NK-92 (cell line): ENCODE measurements at regions not wholly inside any gene's neighbourhood (a gene's known extent, or its start where the extent isn't known, plus 50 kb on each side); places are given as distances from the start of the nearest gene placed in this dataset.

Experiments used
- DNase-seq: peaks from one replicate; lab custom pipeline; 2025; ENCODE audit not compliant: unreplicated experiment; lab: John Stamatoyannopoulos, UW

GRCh38 chr15:26376243-26376642, 396.6 kb downstream of the GABRB3 start:
- DNase-seq: no peak

DNA sequence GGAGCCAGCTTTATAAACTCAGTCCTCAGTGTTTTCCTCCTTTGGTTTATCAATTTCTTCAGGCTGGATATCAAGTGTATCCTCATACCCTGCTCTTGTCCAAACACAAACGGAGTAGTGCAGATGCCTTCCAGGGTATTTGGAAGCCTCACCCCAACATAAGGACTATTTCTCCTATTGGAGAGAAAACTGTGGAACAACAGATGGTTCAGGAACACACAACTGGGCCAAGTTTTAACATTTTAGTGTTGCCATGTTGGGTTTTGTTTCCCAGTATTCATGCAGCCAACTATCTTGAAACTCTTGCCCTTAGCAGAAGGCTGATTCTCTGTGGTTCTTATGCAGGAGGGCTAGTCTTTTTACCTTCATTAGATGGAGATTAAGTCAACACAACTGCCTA, 398.1 kb downstream of the GABRB3 start:
- DNase-seq: no peak

- DNase-seq: no peak
These were observed 400.2 kb downstream of the GABRB3 start for GRCh38 chr15:26372706-26373105.

DNA sequence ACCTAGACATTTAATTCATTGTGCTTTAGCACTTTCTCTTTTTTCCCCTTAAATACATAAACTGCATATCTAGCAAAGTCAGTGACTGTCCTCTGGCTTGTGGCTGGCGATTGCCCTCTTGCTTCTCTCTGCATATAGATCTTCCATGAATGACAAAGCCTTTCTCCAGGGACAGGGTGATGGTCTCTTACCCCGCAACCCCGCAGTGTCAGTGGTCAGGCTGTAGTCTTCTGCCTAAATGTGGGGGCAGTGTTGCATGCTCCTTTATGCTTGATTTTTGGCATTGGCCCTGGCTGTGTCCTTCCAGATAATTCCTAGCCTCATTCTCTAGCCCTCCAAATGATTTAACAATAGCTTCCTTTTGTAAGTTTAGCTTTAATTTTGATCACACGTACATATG, 407.8 kb downstream of the GABRB3 start:
- no peak for DNase-seq

DNA sequence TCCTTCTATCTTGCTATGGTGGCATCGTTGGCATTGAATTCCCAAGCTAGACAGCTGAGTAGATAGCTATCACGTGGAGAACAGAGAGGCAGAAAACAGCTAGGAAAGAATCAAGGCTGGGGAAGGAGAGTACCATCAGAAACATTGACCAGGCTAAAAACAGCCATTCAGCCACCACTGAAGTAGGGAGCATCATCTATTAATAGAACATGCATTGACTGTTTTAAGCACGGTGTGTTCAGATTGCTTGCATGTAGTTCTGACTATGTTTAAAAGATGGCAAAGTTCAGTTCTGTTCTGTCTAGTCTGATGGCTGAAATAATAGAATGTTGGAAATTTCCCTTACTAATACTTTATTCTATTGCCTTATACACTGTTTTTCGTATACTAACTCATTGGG, 413.0 kb downstream of the GABRB3 start:
- no peak for DNase-seq

DNA sequence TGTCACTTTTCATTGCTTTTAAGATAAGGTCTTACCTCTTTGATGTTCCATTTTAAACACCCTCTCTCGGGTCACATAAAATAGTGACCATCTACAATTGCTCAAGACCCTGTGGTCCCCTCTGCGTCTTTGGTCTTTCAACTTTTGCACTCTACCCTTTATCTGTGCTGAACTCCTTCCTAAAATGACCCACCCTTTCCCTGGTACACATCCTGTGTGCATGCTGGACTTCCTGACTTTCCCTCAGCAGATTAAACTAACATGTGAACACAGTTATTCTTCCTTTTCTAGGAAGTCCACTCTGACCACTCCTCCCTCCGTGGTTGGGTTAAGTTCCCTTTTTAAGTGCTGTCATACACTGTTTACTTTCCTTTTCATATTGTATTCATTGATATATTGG, 414.2 kb downstream of the GABRB3 start:
- no peak for DNase-seq

- no peak for DNase-seq
These were observed 415.2 kb downstream of the GABRB3 start for GRCh38 chr15:26357653-26358052.

DNA sequence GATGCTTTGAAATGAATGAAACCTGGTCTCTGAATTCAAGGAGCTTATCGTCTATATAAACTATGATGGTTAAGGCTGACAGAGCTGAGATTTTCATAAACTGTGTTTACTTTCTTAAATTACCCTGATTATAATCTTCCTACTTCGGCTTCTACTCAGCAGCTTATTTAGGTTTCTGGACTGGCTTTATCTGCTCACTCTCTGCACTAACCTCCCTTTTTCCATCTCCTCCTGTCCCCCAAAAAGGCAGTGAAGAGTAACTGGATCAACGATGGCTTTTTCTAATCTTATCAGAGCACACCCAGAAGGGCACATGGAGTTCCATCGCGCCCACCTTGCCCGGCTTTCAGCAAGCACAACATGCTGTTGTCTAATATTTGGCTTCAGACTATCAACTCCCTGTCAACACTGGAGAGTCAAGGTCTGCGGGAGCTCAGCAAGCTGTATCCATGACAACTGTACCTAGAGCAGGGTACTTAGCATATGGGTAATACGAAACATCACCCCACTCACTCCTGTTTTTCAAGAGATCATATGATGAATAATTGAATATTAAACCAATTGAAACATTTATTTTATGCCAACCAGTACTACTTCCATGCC, 417.3 kb downstream of the GABRB3 start:
- no peak for DNase-seq

DNA sequence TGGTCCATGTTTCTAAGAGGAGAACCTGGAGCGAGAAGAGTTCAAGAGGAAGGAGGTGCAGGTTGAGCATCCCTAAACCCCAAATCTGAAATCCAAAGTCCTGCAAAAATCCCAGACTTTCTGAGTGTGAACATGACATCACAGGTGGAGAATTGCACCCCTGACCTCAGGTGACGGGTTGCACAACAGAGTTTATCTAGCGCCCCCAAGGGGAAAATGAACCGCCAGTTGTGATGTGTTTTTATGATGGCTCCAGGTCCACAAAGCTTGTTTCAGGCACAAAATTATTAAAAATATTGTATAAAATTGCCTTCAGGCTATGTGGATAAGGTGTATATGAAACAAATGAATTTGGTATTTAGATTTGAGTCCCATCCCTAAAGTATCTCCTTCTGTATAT, 420.0 kb downstream of the GABRB3 start:
- DNase-seq: no peak

GRCh38 chr15:26352406-26352805, 420.5 kb downstream of the GABRB3 start:
- DNase-seq: no peak

DNA sequence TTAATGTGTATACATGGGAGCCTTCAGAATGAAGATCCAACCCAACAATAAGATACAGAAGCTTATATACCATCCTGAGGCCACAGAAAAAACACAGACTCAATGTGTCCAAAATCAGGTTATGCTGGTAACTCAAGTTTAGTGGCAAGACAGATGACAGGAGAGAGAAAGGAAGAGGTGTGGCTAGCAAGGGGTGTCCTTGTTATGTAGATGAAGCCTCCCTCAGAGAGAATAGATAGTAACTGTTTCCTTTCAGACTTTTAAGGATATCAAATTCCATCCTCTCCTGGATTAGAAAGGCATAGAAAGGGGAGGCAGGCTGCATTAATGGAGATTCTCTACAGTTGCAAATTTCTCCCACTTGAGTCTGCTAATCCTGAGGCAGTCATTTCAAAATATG, 447.4 kb downstream of the GABRB3 start:
- DNase-seq: no peak

- no peak for DNase-seq
These were observed 449.3 kb downstream of the GABRB3 start for GRCh38 chr15:26323566-26323965.

- no peak for DNase-seq
These were observed 454.2 kb downstream of the GABRB3 start for GRCh38 chr15:26318689-26319088.

- DNase-seq: no peak
These were observed 451.4 kb upstream of the ATP10A start for GRCh38 chr15:26314577-26314976.

DNA sequence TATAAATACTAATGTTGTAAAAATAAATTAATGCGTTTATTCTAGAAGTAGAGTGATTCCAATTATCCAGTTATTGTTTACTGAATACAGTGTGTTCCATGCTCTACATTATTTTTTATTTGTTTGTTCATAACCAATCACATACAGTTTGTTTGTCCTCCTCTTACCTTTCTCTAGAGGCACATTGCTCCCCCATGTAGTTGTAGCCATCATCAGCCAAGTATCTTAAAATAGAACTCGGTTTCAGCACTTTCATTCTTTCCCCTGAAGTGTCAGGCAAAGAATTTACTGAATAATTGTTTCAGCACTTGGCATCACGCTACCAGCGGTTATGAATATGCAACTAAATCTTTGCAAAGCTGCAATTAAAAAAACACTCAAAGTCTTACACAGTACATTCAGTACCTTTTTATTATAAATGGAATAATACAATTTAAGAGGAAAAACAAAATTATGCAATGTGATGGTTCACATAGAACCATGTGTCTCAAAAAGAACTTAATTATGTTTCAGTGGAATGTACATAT, 448.6 kb upstream of the ATP10A start:
- DNase-seq: no peak

DNA sequence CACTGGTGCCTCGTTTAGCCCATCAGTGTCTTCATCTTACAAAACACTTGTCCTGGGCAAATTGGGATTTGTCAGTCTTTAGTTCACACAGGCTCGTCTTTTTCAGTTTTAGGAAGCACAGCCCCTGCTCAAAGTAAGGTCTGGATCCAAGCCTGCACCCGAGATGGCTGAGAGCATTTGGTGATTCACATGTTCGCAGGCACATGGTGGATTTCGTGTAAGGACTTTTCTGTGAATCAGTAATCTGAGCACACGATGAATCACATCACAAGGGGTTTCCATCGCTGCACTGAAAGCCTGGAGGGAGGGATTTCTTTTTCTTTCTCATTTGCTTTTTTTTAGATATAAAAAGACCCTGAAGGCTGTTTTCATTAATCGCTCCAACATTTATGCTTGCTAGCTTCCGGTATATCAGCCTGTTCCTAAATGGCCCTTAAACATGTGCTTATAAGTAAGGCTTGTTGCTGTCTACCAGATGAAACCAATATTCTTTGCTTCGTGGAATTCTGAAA, 435.6 kb upstream of the ATP10A start:
- DNase-seq: no peak

GRCh38 chr15:26298010-26298658, 435.0 kb upstream of the ATP10A start:
- no peak for DNase-seq

GRCh38 chr15:26295336-26296085, 432.4 kb upstream of the ATP10A start:
- no peak for DNase-seq

GRCh38 chr15:26294059-26294689, 431.0 kb upstream of the ATP10A start:
- no peak for DNase-seq

DNA sequence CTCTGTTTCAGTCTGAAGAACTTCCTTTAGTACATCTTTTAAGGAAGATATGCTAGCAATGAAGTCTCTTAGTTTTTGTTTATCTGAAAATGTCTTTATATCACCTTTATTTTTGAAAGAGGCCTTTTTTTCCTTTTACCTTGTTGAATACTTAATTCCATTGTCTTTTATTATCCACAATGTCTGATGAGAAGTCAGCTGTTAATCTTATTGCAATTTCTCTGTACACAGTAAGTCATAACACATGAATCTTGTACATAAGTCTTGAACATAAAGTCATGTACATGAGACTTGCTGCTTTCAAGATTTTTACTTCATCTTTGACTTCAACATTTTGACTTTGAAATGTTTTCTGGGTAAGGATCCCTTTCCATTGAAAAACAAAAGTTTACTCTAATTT, 424.3 kb upstream of the ATP10A start:
- no peak for DNase-seq

GRCh38 chr15:26280281-26280680, 417.2 kb upstream of the ATP10A start:
- DNase-seq: no peak

DNA sequence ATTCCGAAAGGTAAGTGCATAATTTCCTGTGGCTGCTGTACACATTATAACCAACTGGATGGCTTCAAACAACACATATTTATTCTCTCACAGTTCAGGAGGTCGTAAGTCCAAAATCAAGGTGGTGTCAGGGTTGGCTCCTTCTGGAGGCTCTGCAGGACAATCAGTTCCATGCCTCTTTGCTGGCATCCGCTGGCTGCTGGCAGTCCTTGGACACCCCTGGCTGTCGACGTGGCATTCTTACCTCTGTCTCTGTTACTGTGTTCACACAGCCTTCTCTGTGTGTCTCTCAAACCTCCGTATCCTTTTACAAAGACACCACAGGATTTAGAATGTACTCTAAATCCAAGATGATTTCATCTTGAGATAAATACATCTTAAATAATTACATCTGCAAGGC, 398.8 kb upstream of the ATP10A start:
- DNase-seq: no peak
